ENCODE measurements at regions not wholly inside any gene's neighbourhood (a gene's known extent, or its start where the extent isn't known, plus 50 kb on each side); places are given as distances from the start of the nearest gene placed in this dataset.

DNA sequence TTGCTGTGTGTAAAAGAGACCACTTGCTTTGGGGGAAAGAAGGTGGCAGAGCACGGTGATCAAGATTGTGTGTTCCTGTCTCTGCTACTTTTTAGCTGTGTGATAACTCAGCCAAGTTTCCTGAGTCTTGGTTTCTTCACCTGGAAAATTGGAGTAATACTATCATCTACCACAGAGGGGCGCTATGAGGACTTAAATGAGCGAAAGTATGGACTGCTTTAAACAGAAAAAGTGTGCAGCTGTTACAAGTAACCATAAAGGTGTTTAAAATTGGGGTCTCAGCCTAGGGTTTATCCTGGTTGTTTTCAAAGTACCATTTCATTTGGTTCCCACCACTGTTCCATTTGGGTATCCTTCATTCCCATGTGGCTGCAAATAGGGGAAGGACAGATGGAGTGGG, 65.9 kb upstream of the WSCD2 start:
- H3K4me3 Mint-ChIP-seq, result no peak overlapping the region
- Histone ChIP-seq H3K27me3 (ENCODE audit: insufficient read depth) (no peaks in the 10 kb centered on the region), H3K4me1 (ENCODE audit: insufficient read depth) (no peaks in the 10 kb centered on the region), H3K36me3 (ENCODE audit: insufficient read depth) (no peaks in the 10 kb centered on the region), H3K4me2 (no peak overlapping the region), H3K4me3 (no peak overlapping the region), H4K20me1 (replicated peaks; ENCODE audit: insufficient read depth) (no peaks in the 10 kb centered on the region), H3F3A (replicated peaks; ENCODE audit: low read depth) (no peaks in the 10 kb centered on the region), H3K27ac (ENCODE audit: low read depth) (no peak overlapping the region), H2AFZ (no peak overlapping the region), H3K79me2 (replicated peaks; ENCODE audit: insufficient read depth) (no peaks in the 10 kb centered on the region), H3K9me2 (ENCODE audit: insufficient read depth) (no peaks in the 10 kb centered on the region)
- no peak for TF ChIP-seq NANOG (IDR thresholded peaks at IDR 0.05; ENCODE audit: borderline replicate concordance)
- TF ChIP-seq, protein P1, sequence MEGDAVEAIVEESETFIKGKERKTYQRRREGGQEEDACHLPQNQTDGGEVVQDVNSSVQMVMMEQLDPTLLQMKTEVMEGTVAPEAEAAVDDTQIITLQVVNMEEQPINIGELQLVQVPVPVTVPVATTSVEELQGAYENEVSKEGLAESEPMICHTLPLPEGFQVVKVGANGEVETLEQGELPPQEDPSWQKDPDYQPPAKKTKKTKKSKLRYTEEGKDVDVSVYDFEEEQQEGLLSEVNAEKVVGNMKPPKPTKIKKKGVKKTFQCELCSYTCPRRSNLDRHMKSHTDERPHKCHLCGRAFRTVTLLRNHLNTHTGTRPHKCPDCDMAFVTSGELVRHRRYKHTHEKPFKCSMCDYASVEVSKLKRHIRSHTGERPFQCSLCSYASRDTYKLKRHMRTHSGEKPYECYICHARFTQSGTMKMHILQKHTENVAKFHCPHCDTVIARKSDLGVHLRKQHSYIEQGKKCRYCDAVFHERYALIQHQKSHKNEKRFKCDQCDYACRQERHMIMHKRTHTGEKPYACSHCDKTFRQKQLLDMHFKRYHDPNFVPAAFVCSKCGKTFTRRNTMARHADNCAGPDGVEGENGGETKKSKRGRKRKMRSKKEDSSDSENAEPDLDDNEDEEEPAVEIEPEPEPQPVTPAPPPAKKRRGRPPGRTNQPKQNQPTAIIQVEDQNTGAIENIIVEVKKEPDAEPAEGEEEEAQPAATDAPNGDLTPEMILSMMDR (conservative IDR thresholded peaks at IDR 0.05; ENCODE audit: low read depth in 2 of 2), result peak; percentile 76 to 88
- no peaks in the 10 kb centered on the region for H3K9me3 Mint-ChIP-seq
- DNase-seq (ENCODE audit: low spot score) (peak; percentile 83), ATAC-seq (peak; percentile 67)
- no peaks in the 10 kb centered on the region for H3K4me1 Mint-ChIP-seq
- H3K36me3 Mint-ChIP-seq (ENCODE audit: low read depth), result no peaks in the 10 kb centered on the region
- H3K27ac Mint-ChIP-seq, result no peak overlapping the region
- H3K27me3 Mint-ChIP-seq (ENCODE audit: insufficient read depth, low read depth, poor library complexity), result no peaks in the 10 kb centered on the region

DNA sequence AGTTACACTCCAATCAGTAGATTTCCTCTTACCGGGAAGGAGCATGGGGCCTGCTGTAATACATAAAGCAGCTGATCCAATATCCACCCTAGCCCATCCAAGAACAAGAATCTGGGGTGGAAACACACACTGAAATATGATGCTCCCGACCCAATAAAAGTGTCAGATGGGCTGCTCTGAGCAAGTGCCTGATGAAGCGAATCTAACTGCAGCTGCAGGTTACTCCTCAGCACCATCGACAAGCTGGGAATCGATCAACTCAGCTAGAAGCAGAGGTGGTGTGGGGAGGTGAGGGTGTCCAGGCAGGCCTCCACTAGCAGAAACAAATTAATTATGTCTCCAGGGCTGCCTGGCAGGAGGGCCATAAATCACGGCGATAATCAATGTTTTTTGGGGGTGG, 64.0 kb upstream of the WSCD2 start:
- no peaks in the 10 kb centered on the region for H3K27me3 ChIP-seq (ENCODE audit: insufficient read depth)
- no peaks in the 10 kb centered on the region for H3K4me1 ChIP-seq (ENCODE audit: insufficient read depth)
- H3K27ac ChIP-seq (ENCODE audit: low read depth), result no peak overlapping the region
- H3K79me2 ChIP-seq (replicated peaks; ENCODE audit: insufficient read depth), result no peaks in the 10 kb centered on the region
- no peaks in the 10 kb centered on the region for H3K36me3 ChIP-seq (ENCODE audit: insufficient read depth)
- no peaks in the 10 kb centered on the region for H3K27me3 Mint-ChIP-seq (ENCODE audit: insufficient read depth, low read depth, poor library complexity)
- H3F3A ChIP-seq (replicated peaks; ENCODE audit: low read depth), result no peaks in the 10 kb centered on the region
- no peak overlapping the region for H3K4me3 Mint-ChIP-seq
- H3K4me2 ChIP-seq, result no peak overlapping the region
- no peaks in the 10 kb centered on the region for H3K36me3 Mint-ChIP-seq (ENCODE audit: low read depth)
- DNase-seq (ENCODE audit: low spot score), result no peak
- H3K4me1 Mint-ChIP-seq, result 0 out of 3 replicates have a peak, but pooled peaks cover 5% of the 10 kb centered on the region
- H4K20me1 ChIP-seq (replicated peaks; ENCODE audit: insufficient read depth), result no peaks in the 10 kb centered on the region
- no peak overlapping the region for H2AFZ ChIP-seq
- no peaks in the 10 kb centered on the region for H3K9me2 ChIP-seq (ENCODE audit: insufficient read depth)
- H3K9me3 Mint-ChIP-seq, result no peaks in the 10 kb centered on the region
- ATAC-seq, result no peak
- H3K27ac Mint-ChIP-seq, result no peak overlapping the region
- no peak overlapping the region for H3K4me3 ChIP-seq
- TF ChIP-seq ZNF114 (CRISPR knock-in tag; IDR thresholded peaks at IDR 0.05), result no peak
- TF ChIP-seq, protein P1 (conservative IDR thresholded peaks at IDR 0.05; ENCODE audit: low read depth in 2 of 2), result no peak
- no peak for TF ChIP-seq JUNB (IDR thresholded peaks at IDR 0.05; ENCODE audit: unreplicated experiment)
- TF ChIP-seq STAT1 (IDR thresholded peaks at IDR 0.05; ENCODE audit: unreplicated experiment), result no peak
- TF ChIP-seq EZH2phosphoT487 (IDR thresholded peaks at IDR 0.05; ENCODE audit: unreplicated experiment), result no peak
- no peak for TF ChIP-seq ZNF331 (CRISPR knock-in tag; IDR thresholded peaks at IDR 0.05; ENCODE audit: low read depth)
- no peak for TF ChIP-seq ZNF462 (CRISPR knock-in tag; IDR thresholded peaks at IDR 0.05)
- TF ChIP-seq POLR2AphosphoS5 (IDR thresholded peaks at IDR 0.05; ENCODE audit: low read depth), result no peak
- TF ChIP-seq ETS1 (IDR thresholded peaks at IDR 0.05), result no peak
- no peak for TF ChIP-seq NANOG (IDR thresholded peaks at IDR 0.05; ENCODE audit: borderline replicate concordance)
- TF ChIP-seq EZH2 (IDR thresholded peaks at IDR 0.05; ENCODE audit: low read depth, unreplicated experiment), result no peak

Measured in GM23338 (cell line).